Liver (tissue), 3 donors: ENCODE measurements at regions not wholly inside any gene's neighbourhood (a gene's known extent, or its start where the extent isn't known, plus 50 kb on each side); places are given as distances from the start of the nearest gene placed in this dataset.

Experiments used
- ATF3 ChIP-seq: IDR thresholded peaks from 2 replicates; pipeline ENCODE4 v1.6.1; 2016; ENCODE audit warnings: antibody characterized with exemption
- CTCF ChIP-seq: fragments of 150-350 bp; IDR thresholded peaks from 2 replicates; pipeline ENCODE4 v1.5.1; 2017; ENCODE audit warnings: improper control_type of control experiment, low read depth, low read length; ENCODE audit not compliant: missing input control
- EGR1 ChIP-seq, 2 donors: IDR thresholded peaks; 2 replicates each; pipeline ENCODE4 v1.6.1; 2016 to 2018; ENCODE audit warnings: antibody characterized with exemption in 2 of 2, low read depth in 2 of 2
- FOXA1 ChIP-seq: IDR thresholded peaks from 2 replicates; pipeline ENCODE4 v1.6.1; 2016; ENCODE audit warnings: antibody characterized with exemption
- GABPA ChIP-seq, 2 donors: IDR thresholded peaks in 1 of 2; conservative IDR thresholded peaks in 1 of 2; 2 replicates each; pipeline ENCODE4 v1.6.1; 2016; ENCODE audit warnings: antibody characterized with exemption in 2 of 2, mild to moderate bottlenecking in 1 of 2, moderate library complexity in 1 of 2
- HNF4A ChIP-seq, 2 donors: conservative IDR thresholded peaks; 2 replicates each; pipeline ENCODE4 v1.6.1; 2016; ENCODE audit warnings: antibody characterized with exemption in 2 of 2, mild to moderate bottlenecking in 2 of 2
- HNF4G ChIP-seq: IDR thresholded peaks from 2 replicates; pipeline ENCODE4 v1.6.1; 2016; ENCODE audit warnings: antibody characterized with exemption
- JUND ChIP-seq, 2 donors: IDR thresholded peaks; 2 replicates each; pipeline ENCODE4 v1.6.1; 2016; ENCODE audit warnings: antibody characterized with exemption in 2 of 2
- REST ChIP-seq: IDR thresholded peaks from 2 replicates; pipeline ENCODE4 v1.6.1; 2016; ENCODE audit warnings: antibody characterized with exemption, mild to moderate bottlenecking
- RXRA ChIP-seq, 2 donors: IDR thresholded peaks; 2 replicates each; pipeline ENCODE4 v1.6.1; 2017 to 2018; ENCODE audit warnings: antibody characterized with exemption in 2 of 2, mild to moderate bottlenecking in 1 of 2
- SP1 ChIP-seq: IDR thresholded peaks from 2 replicates; pipeline ENCODE4 v1.6.1; 2018; ENCODE audit warnings: antibody characterized with exemption, mild to moderate bottlenecking
- TAF1 ChIP-seq: conservative IDR thresholded peaks from 2 replicates; pipeline ENCODE4 v1.6.1; 2016; ENCODE audit warnings: antibody characterized with exemption, mild to moderate bottlenecking
- YY1 ChIP-seq: IDR thresholded peaks from 2 replicates; pipeline ENCODE4 v1.6.1; 2016; ENCODE audit warnings: antibody characterized with exemption, mild to moderate bottlenecking
- donor health status: healthy.
- donor health status: healthy.

GRCh38 chr5:5551499-5551898 lies 129.0 kb downstream of the ICE1 start:
- TF ChIP-seq CTCF (no peak), SP1 (no peak), HNF4G (no peak), ATF3 (no peak), REST (no peak), HNF4A (conservative IDR thresholded peaks at IDR 0.05) (no peak), FOXA1 (no peak), EGR1 (IDR thresholded peaks at IDR 0.05; ENCODE audit: low read depth in 2 of 2) (no peak), TAF1 (no peak), RXRA (IDR thresholded peaks at IDR 0.05) (no peak), GABPA (IDR thresholded peaks at IDR 0.05 in 1 of 2, conservative IDR thresholded peaks at IDR 0.05 in 1 of 2) (no peak), YY1 (no peak), JUND (IDR thresholded peaks at IDR 0.05) (no peak)
